Endodermal cell (in vitro differentiated cells): ENCODE measurements at regions not wholly inside any gene's neighbourhood (a gene's known extent, or its start where the extent isn't known, plus 50 kb on each side); places are given as distances from the start of the nearest gene placed in this dataset.
"Not testable (repeated sequence)": the region's sequence is repeated elsewhere in the genome, so short reads cannot be mapped to it uniquely, and the experiment has no call there.

Experiments
- DNase-seq: peaks from one replicate; pipeline ENCODE4 v3.0.0-alpha.2; 2017
- H3K27ac ChIP-seq: 2 replicates; pipeline ENCODE4 v1.5.1; 2013; ENCODE audit warnings: mild to moderate bottlenecking, low read depth, low read length, moderate library complexity
- H3K27me3 ChIP-seq: 2 replicates; pipeline ENCODE4 v1.6.1; 2013; ENCODE audit warnings: mild to moderate bottlenecking, low read length, moderate library complexity; ENCODE audit not compliant: insufficient read depth, control insufficient read depth, poor library complexity, severe bottlenecking
- H3K36me3 ChIP-seq: 2 replicates; pipeline ENCODE4 v1.7.0; 2013; ENCODE audit warnings: mild to moderate bottlenecking, low read length, moderate library complexity; ENCODE audit not compliant: control insufficient read depth, insufficient read depth
- H3K4me1 ChIP-seq: one replicate; pipeline ENCODE4 v1.7.0; 2013; ENCODE audit warnings: low read length; ENCODE audit not compliant: control insufficient read depth, insufficient read depth
- H3K4me3 ChIP-seq: 2 replicates; pipeline ENCODE4 v1.5.1; 2013; ENCODE audit warnings: mild to moderate bottlenecking, low read length, moderate library complexity
- H3K9ac ChIP-seq: 2 replicates; pipeline ENCODE4 v1.6.1; 2013; ENCODE audit warnings: mild to moderate bottlenecking, low read length, moderate library complexity; ENCODE audit not compliant: poor library complexity, severe bottlenecking; ENCODE audit errors: extremely low read depth
- H3K9me3 ChIP-seq: 2 replicates; pipeline ENCODE4 v1.6.1; 2013; ENCODE audit warnings: mild to moderate bottlenecking, low read length, moderate library complexity; ENCODE audit not compliant: control insufficient read depth
- H3K27ac Mint-ChIP-seq: 2 replicates; pipeline ENCODE4 v1.8.0; 2020; ENCODE audit warnings: mixed read lengths
- H3K27me3 Mint-ChIP-seq: 2 replicates; pipeline ENCODE4 v1.8.0; 2021; ENCODE audit warnings: mild to moderate bottlenecking, mixed read lengths; ENCODE audit not compliant: insufficient read depth
- H3K36me3 Mint-ChIP-seq: 2 replicates; pipeline ENCODE4 v1.8.0; 2020; ENCODE audit warnings: low read depth, mixed read lengths
- H3K4me1 Mint-ChIP-seq: 2 replicates; pipeline ENCODE4 v1.8.0; 2020; ENCODE audit warnings: mixed read lengths
- H3K4me3 Mint-ChIP-seq: 2 replicates; pipeline ENCODE4 v1.8.0; 2020; ENCODE audit warnings: mild to moderate bottlenecking, moderate library complexity, mixed read lengths
- H3K9me3 Mint-ChIP-seq: 2 replicates; pipeline ENCODE4 v1.8.0; 2020; ENCODE audit warnings: mild to moderate bottlenecking, mixed read lengths
- WGBS, 2 experiments: methylation state at CpG; one replicate each; pipeline versions ENCODE4 v1.1.5 to v1.1.7; 2013; ENCODE audit warnings: missing lambda C conversion rate in 2 of 2, mixed read lengths in 1 of 2; ENCODE audit not compliant: insufficient coverage in 1 of 2, insufficient read length in 1 of 2; 5-methylcytosine and 5-hydroxymethylcytosine counted together
- TF ChIP-seq, protein P1 (sequence below): fragments of 200-600 bp; sonication (generic); conservative IDR thresholded peaks from 2 replicates; pipeline ENCODE4 v1.5.0; 2021; ENCODE audit warnings: antibody characterized with exemption, mild to moderate bottlenecking

GRCh38 chr11:91075032-91075695 is 852.3 kb upstream of the CHORDC1 start:
- H3K4me1 ChIP-seq: no peaks in the 10 kb centered on the region
- DNase-seq: no peak
- no peak overlapping the region for H3K27ac ChIP-seq
- no peaks in the 10 kb centered on the region for H3K36me3 Mint-ChIP-seq
- H3K27me3 ChIP-seq: peaks cover 16% of the 10 kb centered on the region
- H3K9me3 ChIP-seq: no peaks in the 10 kb centered on the region
- H3K4me3 ChIP-seq: no peak overlapping the region
- H3K9me3 Mint-ChIP-seq: peaks cover 7% of the 10 kb centered on the region
- H3K27me3 Mint-ChIP-seq: peaks cover 13% of the 10 kb centered on the region
- no peak overlapping the region for H3K27ac Mint-ChIP-seq
- TF ChIP-seq, protein P1, sequence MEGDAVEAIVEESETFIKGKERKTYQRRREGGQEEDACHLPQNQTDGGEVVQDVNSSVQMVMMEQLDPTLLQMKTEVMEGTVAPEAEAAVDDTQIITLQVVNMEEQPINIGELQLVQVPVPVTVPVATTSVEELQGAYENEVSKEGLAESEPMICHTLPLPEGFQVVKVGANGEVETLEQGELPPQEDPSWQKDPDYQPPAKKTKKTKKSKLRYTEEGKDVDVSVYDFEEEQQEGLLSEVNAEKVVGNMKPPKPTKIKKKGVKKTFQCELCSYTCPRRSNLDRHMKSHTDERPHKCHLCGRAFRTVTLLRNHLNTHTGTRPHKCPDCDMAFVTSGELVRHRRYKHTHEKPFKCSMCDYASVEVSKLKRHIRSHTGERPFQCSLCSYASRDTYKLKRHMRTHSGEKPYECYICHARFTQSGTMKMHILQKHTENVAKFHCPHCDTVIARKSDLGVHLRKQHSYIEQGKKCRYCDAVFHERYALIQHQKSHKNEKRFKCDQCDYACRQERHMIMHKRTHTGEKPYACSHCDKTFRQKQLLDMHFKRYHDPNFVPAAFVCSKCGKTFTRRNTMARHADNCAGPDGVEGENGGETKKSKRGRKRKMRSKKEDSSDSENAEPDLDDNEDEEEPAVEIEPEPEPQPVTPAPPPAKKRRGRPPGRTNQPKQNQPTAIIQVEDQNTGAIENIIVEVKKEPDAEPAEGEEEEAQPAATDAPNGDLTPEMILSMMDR: no peak
- no peak overlapping the region for H3K4me3 Mint-ChIP-seq
- no peaks in the 10 kb centered on the region for H3K4me1 Mint-ChIP-seq
- no peak overlapping the region for H3K9ac ChIP-seq
- 42 to 50% methylated on average over 2 of the region's 2 CpGs for WGBS, 2 experiments
- H3K36me3 ChIP-seq: no peaks in the 10 kb centered on the region

DNA sequence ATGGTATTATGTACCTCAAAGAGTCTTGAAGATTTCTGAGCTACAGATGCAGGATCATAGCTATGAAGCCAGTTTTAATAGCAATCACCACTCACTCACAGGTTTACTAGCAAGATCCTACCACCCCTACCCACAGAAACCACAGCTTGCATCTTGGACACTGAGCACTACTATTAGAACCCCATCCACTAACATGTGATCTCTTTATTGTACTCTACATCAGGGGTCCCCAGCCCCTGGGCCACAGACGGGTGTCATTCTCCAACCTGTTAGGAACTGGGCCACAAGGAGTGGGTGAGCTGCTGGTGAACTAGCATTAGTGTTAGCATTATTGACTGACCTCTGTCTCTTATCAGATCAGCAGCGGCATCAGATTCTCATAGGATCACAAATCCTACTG is 844.8 kb upstream of the CHORDC1 start:
- WGBS, 2 experiments: 91 to 100% methylated on average over 1 to 2 of the region's 2 CpGs

DNA sequence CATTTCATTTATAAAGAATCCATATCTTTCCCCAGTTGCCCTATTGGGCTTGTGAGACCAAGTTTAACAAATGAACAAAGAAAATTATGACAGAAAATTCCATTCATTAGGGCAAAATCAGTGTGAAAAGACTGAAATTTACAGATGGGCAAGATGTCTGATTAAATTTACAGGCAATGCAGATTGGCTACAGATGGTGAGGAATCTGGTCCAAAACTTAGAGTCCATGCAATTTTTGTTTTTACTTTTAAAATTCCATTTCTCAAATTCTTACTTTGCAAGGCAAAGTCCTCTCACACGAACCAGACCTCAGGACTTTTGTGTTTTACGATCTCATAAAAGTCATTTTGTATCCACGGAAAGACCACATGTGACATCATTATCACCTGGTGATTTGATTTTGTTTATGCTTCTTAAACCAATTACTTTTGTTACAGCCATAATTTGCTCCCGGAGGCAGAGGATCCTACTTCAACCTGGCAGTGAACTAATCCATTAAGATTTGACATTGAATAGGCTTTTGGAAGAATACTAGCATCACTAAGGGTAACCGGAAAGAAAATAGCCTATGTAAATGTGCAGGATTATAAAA is 843.7 kb upstream of the CHORDC1 start:
- H3K9me3 ChIP-seq: no peaks in the 10 kb centered on the region
- H3K9me3 Mint-ChIP-seq: no peaks in the 10 kb centered on the region
- peaks cover 8% of the 10 kb centered on the region for H3K4me1 Mint-ChIP-seq
- no peaks in the 10 kb centered on the region for H3K36me3 Mint-ChIP-seq
- no peaks in the 10 kb centered on the region for H3K36me3 ChIP-seq
- no peak overlapping the region for H3K27ac ChIP-seq
- WGBS, 2 experiments: 87 to 100% methylated on average over 2 to 4 of the region's 5 CpGs
- peaks cover 29% of the 10 kb centered on the region for H3K27me3 Mint-ChIP-seq
- no peaks in the 10 kb centered on the region for H3K4me1 ChIP-seq
- no peak overlapping the region for H3K27ac Mint-ChIP-seq
- no peak for DNase-seq
- H3K9ac ChIP-seq: no peak overlapping the region
- TF ChIP-seq, protein P1: no peak
- peaks cover 55% of the 10 kb centered on the region for H3K27me3 ChIP-seq
- H3K4me3 Mint-ChIP-seq: no peak overlapping the region
- H3K4me3 ChIP-seq: no peak overlapping the region

More for the DNA sequence above, 844.8 kb upstream of the CHORDC1 start:
- Histone ChIP-seq H3K4me1 (no peaks in the 10 kb centered on the region), H3K36me3 (no peaks in the 10 kb centered on the region), H3K9ac (no peak overlapping the region), H3K27me3 (peaks cover 59% of the 10 kb centered on the region), H3K27ac (no peak overlapping the region), H3K4me3 (no peak overlapping the region), H3K9me3 (no peaks in the 10 kb centered on the region)
- H3K27me3 Mint-ChIP-seq: peaks cover 34% of the 10 kb centered on the region
- H3K4me3 Mint-ChIP-seq: no peak overlapping the region
- DNase-seq: no peak
- H3K9me3 Mint-ChIP-seq: peaks cover 7% of the 10 kb centered on the region
- H3K36me3 Mint-ChIP-seq: no peaks in the 10 kb centered on the region
- peaks cover 8% of the 10 kb centered on the region for H3K4me1 Mint-ChIP-seq
- no peak overlapping the region for H3K27ac Mint-ChIP-seq
- TF ChIP-seq, protein P1: no peak

GRCh38 chr11:91063399-91063798 is 840.5 kb upstream of the CHORDC1 start:
- not testable (repeated sequence) for H3K27ac Mint-ChIP-seq, H3K27ac ChIP-seq, H3K4me1 Mint-ChIP-seq, DNase-seq, H3K9ac ChIP-seq, H3K9me3 Mint-ChIP-seq, H3K9me3 ChIP-seq, H3K4me3 Mint-ChIP-seq, H3K4me1 ChIP-seq, H3K4me3 ChIP-seq, H3K36me3 Mint-ChIP-seq, H3K36me3 ChIP-seq
- H3K27me3 Mint-ChIP-seq: peaks cover 17% of the 10 kb centered on the region
- 82 to 97% methylated on average over 2 to 18 of the region's 29 CpGs for WGBS, 2 experiments
- peaks cover 27% of the 10 kb centered on the region for H3K27me3 ChIP-seq
